SU-DHL-6 (cell line): ENCODE measurements at regions not wholly inside any gene's neighbourhood (a gene's known extent, or its start where the extent isn't known, plus 50 kb on each side); places are given as distances from the start of the nearest gene placed in this dataset.

Experiments
- CTCF ChIP-seq: fragments of 200-600 bp; sonication (generic); IDR thresholded peaks from one replicate; pipeline ENCODE4 v1.5.1; 2017; ENCODE audit warnings: antibody characterized with exemption, mild to moderate bottlenecking, low read length, moderate library complexity; ENCODE audit not compliant: insufficient read depth, poor library complexity, severe bottlenecking
- EZH2phosphoT487 ChIP-seq: fragments of 200-600 bp; sonication (generic), shearing (Covaris generic); conservative IDR thresholded peaks from 2 replicates; pipeline ENCODE4 v1.6.1; 2018; ENCODE audit warnings: mild to moderate bottlenecking, antibody characterized with exemption, low read length, moderate library complexity, mixed read lengths

- TF ChIP-seq CTCF: no peak
- no peak for TF ChIP-seq EZH2phosphoT487
Measured at GRCh38 chr14:104337351-104337750, 199.0 kb downstream of the KIF26A start.
